ENCODE measurements at regions not wholly inside any gene's neighbourhood (a gene's known extent, or its start where the extent isn't known, plus 50 kb on each side); places are given as distances from the start of the nearest gene placed in this dataset.
"Not testable (repeated sequence)": the region's sequence is repeated elsewhere in the genome, so short reads cannot be mapped to it uniquely, and the experiment has no call there.

- Mint-ChIP-seq H3K36me3 (no peaks in the 10 kb centered on the region), H3K4me3 (no peak overlapping the region), H3K27me3 (ENCODE audit: low read depth) (no peaks in the 10 kb centered on the region), H3K27ac (no peak overlapping the region), H3K4me1 (no peaks in the 10 kb centered on the region), H3K9me3 (peaks cover 10% of the 10 kb centered on the region)
- DNase-seq (ENCODE audit: low spot score in 2 of 2, unreplicated experiment in 2 of 2): no peak
- TF ChIP-seq CTCF (IDR thresholded peaks at IDR 0.05; ENCODE audit: unreplicated experiment): no peak
These were observed 198.3 kb upstream of the STAC start for GRCh38 chr3:36182024-36182423.

- not testable (repeated sequence) for H3K4me1 Mint-ChIP-seq; H3K27ac Mint-ChIP-seq; H3K4me3 Mint-ChIP-seq; H3K27me3 Mint-ChIP-seq (ENCODE audit: low read depth); DNase-seq (ENCODE audit: low spot score in 2 of 2, unreplicated experiment in 2 of 2); H3K36me3 Mint-ChIP-seq
- H3K9me3 Mint-ChIP-seq: peaks cover 49% of the 10 kb centered on the region
These were observed 193.1 kb upstream of the STAC start for GRCh38 chr3:36187197-36187596.

- TF ChIP-seq CTCF (IDR thresholded peaks at IDR 0.05; ENCODE audit: unreplicated experiment): no peak
- Mint-ChIP-seq H3K27ac (no peak overlapping the region), H3K9me3 (peaks cover 33% of the 10 kb centered on the region), H3K4me1 (no peaks in the 10 kb centered on the region), H3K27me3 (ENCODE audit: low read depth) (peaks cover 27% of the 10 kb centered on the region), H3K4me3 (no peak overlapping the region), H3K36me3 (peaks cover 4% of the 10 kb centered on the region)
- DNase-seq (ENCODE audit: low spot score in 2 of 2, unreplicated experiment in 2 of 2): no peak
These were observed 187.4 kb upstream of the STAC start for GRCh38 chr3:36192901-36193300.

- Mint-ChIP-seq H3K36me3 (peaks cover 4% of the 10 kb centered on the region), H3K4me1 (no peaks in the 10 kb centered on the region), H3K27ac (no peak overlapping the region), H3K9me3 (peaks cover 27% of the 10 kb centered on the region), H3K27me3 (ENCODE audit: low read depth) (peaks cover 30% of the 10 kb centered on the region), H3K4me3 (no peak overlapping the region)
- no peak for TF ChIP-seq CTCF (IDR thresholded peaks at IDR 0.05; ENCODE audit: unreplicated experiment)
- no peak for DNase-seq (ENCODE audit: low spot score in 2 of 2, unreplicated experiment in 2 of 2)
These were observed 186.9 kb upstream of the STAC start for GRCh38 chr3:36193448-36193847.

GRCh38 chr3:36196058-36196457 is 184.2 kb upstream of the STAC start:
- Mint-ChIP-seq H3K9me3 (peaks cover 3% of the 10 kb centered on the region), H3K4me3 (no peak overlapping the region), H3K36me3 (no peaks in the 10 kb centered on the region), H3K27ac (no peak overlapping the region), H3K27me3 (ENCODE audit: low read depth) (peaks cover 32% of the 10 kb centered on the region), H3K4me1 (peaks cover 5% of the 10 kb centered on the region)
- no peak for TF ChIP-seq CTCF (IDR thresholded peaks at IDR 0.05; ENCODE audit: unreplicated experiment)
- DNase-seq (ENCODE audit: low spot score in 2 of 2, unreplicated experiment in 2 of 2): no peak

GRCh38 chr3:36197151-36197550 is 183.2 kb upstream of the STAC start:
- H3K27ac Mint-ChIP-seq: no peak overlapping the region
- DNase-seq (ENCODE audit: low spot score in 2 of 2, unreplicated experiment in 2 of 2): no peak
- H3K27me3 Mint-ChIP-seq (ENCODE audit: low read depth): peaks cover 32% of the 10 kb centered on the region
- no peak for TF ChIP-seq CTCF (IDR thresholded peaks at IDR 0.05; ENCODE audit: unreplicated experiment)
- no peaks in the 10 kb centered on the region for H3K9me3 Mint-ChIP-seq
- no peaks in the 10 kb centered on the region for H3K36me3 Mint-ChIP-seq
- peaks cover 10% of the 10 kb centered on the region for H3K4me1 Mint-ChIP-seq
- no peak overlapping the region for H3K4me3 Mint-ChIP-seq

Data from mesothelial cell of epicardium (in vitro differentiated cells).